A673 (cell line): ENCODE measurements at regions not wholly inside any gene's neighbourhood (a gene's known extent, or its start where the extent isn't known, plus 50 kb on each side); places are given as distances from the start of the nearest gene placed in this dataset.

Experiments
- CTCF ChIP-seq: fragments of 300-800, 200-600 bp; sonication (generic); conservative IDR thresholded peaks from 2 replicates; pipeline ENCODE4 v1.5.1; 2017; ENCODE audit warnings: low read depth, mild to moderate bottlenecking, antibody characterized with exemption, low read length, moderate library complexity, mixed read lengths
- EZH2 ChIP-seq: fragments of 200-600 bp; sonication (generic); IDR thresholded peaks from 2 replicates; pipeline ENCODE4 v1.6.1; 2017; ENCODE audit warnings: borderline replicate concordance, low read depth, mild to moderate bottlenecking, mixed read lengths, antibody characterized with exemption, low read length; ENCODE audit not compliant: poor library complexity, severe bottlenecking

- TF ChIP-seq CTCF (no peak), EZH2 (no peak)
Observed at GRCh38 chr7:46153583-46153950, 232.5 kb upstream of the IGFBP3 start.
